GM19438 (cell line): ENCODE measurements at regions not wholly inside any gene's neighbourhood (a gene's known extent, or its start where the extent isn't known, plus 50 kb on each side); places are given as distances from the start of the nearest gene placed in this dataset.
"Not testable (repeated sequence)": the region's sequence is repeated elsewhere in the genome, so short reads cannot be mapped to it uniquely, and the experiment has no call there.

Experiments
- ATAC-seq: cut with Tn5 transposase; IDR thresholded peaks from one replicate; pipeline ENCODE4 v1.9.1; 2021; ENCODE audit warnings: low read depth; ENCODE audit not compliant: unreplicated experiment

- not testable (repeated sequence) for ATAC-seq
Measured at GRCh38 chr12:125353002-125353401, 287.8 kb downstream of the AACS start.

DNA sequence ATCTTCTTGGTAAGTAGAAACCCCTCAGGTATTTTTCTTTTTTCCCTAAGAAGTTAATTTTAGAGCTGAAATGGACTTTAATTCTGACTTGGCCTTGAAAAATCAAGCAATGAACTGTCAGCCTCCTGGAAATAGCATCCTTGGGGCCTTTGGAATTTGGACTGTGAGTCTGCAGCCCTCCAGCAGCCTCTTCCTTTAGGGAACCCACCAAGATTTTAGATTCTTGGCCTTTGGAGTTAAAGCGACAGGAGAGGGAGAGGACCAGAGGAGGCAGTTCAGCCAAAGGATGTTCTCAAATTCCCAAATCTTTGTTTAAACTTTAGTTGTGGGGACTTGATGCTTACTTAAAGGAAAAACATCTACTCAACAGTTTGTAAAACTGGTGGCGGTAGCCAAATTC lies 288.6 kb downstream of the AACS start:
- no peak for ATAC-seq

DNA sequence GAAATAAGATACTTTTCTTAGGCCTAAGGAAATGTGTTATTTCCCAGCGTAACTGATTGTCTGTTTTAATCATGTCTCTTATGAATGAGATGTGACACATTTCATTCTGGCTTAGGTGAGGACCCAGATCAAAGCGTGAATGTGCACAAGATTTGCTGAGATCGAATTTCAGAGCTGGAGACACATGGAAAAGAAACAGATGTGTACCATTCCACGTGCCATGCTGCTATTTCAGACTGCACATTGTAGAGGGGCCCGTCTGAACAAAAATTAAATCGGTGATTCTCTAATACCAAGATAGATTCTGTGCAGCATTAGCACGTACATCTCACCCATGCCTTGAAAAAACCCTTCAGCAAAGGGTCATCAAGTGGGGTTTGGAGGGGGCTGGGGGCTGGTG lies 290.4 kb downstream of the AACS start:
- ATAC-seq = no peak

DNA sequence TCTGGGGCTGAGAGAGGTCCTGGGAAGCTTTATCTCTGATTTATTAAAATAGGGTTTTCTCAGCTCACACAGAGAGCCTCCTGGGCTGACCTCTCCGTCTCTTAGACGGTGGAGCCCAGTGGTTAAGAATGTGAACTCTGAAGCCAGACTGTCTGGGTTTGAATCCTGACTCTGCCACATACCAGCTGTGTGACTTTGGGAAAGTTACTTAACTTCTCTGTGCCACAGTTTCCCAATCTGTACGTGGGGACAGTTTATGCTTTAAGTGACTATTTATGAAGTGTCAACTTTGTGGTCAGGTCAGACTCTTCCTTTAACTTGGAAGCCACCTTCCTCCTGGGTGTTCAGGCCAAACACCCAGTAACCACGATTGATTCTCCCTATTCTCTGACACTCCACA lies 290.9 kb downstream of the AACS start:
- ATAC-seq = no peak

- no peak for ATAC-seq
Measured at GRCh38 chr12:125357561-125357960, 292.3 kb downstream of the AACS start.

- no peak for ATAC-seq
Measured at GRCh38 chr12:125360540-125360939, 295.3 kb downstream of the AACS start.

GRCh38 chr12:125371033-125371432 lies 305.8 kb downstream of the AACS start:
- ATAC-seq = no peak

DNA sequence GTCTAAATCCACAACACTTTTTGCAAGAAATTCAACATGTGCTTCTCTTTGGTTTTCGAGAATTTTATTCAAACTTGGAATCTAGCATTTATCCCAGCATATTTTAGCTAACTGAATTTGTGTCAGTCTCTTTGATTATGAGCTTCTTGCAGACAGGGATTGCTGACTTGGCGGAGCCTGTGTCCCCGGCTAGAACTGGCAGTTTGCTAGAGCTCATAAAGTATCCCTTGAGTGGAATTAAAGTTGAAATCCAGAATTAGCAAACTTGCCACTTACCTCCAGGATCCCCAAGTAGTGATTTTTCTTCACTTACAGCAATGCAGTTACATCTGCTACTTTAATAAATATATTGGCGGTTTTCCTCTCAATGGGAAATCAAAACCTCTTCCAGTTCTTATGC lies 306.9 kb downstream of the AACS start:
- ATAC-seq = no peak

GRCh38 chr12:125373375-125373774 lies 308.1 kb downstream of the AACS start:
- ATAC-seq = no peak

DNA sequence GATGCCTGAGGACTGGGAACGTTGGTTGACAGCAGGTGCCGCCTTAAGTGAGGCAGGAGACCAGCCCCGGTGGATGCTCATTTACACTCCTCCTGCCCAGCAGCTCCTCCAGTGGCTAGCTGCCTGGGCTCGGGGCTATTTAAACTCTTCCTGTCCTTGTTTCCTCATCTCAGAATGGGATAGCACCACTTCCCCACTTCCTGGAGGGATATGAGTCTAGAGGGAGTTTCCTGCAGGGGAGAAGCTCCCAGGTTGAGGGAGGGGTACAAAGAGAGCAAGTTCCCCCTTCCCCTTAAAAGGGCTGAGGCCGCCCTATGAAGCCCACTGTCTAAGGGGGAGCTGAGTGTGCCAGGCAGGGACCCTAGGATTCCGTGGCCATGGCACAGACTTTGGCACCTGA lies 311.2 kb downstream of the AACS start:
- ATAC-seq = no peak

- no peak for ATAC-seq
Measured at GRCh38 chr12:125377093-125377492, 311.9 kb downstream of the AACS start.

- ATAC-seq = no peak
Measured at GRCh38 chr12:125381373-125381772, 316.1 kb downstream of the AACS start.

DNA sequence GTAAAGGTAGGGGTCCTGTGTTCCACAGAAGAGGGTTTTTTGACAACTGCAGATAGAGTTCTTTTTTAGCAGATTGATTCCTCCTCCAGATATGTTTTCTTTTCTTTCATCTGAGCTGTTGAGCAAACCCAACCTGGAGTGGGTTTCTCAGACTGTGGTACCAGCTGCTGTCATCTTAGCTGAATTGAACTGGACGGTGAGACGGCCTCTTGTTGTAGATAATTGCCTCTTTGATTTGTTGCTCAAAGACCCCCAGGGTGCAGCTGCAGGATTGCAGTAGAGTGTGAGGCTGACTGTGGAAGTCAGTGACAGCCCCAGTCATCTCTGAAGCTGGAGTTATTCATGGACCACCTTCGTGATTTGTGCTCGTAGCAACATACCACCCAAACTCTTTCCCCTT lies 317.7 kb downstream of the AACS start:
- no peak for ATAC-seq

DNA sequence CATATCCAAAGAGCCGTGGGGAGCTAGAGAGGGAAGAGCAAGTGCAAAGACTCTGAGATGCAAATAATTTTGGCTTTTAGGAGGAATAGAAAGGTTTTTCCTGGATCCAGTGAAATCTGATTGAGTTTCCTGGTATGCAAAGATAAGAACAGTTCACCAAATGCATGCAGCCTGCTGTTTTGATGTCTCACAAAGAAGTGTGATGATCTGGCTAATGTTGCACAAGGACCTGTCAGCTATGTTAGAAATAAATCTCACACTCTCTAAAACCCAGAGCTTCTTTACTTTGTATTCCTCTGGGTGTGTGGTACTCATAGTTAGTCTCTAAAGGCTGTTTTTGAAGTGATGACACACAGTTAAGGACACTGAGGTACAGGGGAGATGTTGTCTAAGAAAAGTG lies 321.4 kb downstream of the AACS start:
- ATAC-seq = no peak

DNA sequence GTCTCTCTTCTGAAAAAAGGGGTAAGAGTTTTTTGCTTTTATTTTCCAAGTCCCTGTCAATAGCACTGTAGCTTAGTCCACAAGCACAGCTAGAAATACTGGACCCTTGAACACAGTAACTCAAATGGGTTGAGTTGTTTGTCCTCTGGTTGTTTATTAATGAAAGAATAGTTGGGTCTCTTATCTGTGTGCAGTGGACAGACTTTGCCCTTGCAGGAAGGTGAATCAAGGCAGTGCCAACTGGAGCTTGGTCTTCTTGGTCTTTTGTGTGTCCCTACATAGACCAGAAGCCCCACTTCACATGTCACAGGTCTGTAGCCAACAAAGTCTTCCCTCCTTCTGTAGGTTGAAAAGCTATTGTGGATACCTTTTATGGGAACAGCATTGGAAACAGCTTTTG lies 322.0 kb downstream of the AACS start:
- ATAC-seq = no peak

GRCh38 chr12:125389061-125389697 lies 323.9 kb downstream of the AACS start:
- no peak for ATAC-seq

DNA sequence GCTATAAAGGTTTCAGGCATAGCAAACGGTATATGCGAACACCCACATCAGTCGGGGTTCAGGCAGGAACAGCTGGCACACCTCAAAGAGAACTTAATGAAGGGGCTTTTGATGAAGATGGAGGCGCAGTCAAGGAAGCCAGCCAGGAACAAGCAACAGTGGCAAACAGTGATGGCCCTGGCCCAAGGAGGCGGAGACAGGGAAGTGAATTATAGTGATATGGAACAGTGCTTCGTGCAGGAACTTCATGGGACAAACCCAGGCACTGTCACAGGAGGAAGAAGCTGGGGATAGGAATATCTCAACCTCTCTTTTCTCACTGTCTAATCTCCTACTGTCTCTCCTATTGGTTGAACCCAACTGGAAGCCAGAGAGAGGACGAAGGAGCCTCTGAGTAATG lies 328.3 kb downstream of the AACS start:
- no peak for ATAC-seq

DNA sequence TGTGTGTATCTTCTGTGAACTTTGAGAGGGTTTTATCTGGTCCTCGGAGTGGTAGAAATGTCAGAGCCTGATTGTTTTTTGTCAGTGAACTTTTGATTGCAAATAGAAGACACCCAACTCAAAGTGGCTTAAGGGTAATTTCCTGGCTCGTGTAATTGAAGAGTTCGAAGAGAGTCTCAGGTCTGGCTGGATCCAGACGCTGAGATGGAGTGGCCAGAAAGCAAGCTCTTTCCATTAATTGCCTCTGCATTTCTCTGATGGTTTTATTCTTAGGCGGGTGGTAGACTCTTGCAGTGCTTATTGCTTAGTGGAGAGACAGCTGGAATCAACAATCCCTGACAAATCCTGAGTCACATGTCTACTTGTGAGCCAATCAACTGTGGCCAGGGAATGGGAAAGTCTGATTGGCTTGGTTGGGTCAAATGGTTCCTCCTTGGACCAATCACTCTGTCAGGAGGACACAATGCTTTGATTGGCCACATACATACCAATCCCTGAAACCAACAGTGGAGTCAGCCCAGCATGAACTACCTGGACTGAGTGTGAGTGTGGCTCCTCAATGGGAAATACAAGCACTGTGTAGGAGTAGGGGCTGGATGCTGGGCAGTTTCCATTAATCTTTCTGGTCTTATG lies 330.5 kb downstream of the AACS start:
- ATAC-seq = no peak

DNA sequence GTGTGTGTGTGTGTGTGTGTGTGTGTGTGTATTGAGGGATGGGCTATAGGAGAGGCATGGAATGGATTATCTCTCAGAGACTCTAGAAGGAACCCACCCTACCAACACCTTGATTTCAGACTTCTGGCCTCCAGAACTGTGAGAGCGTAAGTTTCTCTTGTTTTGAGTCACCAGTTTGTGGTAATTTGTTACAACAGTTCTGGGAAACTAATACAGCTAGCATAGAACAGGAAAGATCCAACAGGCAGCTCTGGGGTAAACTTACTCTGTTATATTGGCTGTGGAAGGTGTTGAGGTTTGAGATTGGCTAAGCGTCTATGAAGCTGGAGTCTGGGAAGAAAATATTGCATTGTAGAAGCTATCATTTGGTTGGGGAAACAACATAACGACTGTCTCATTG lies 334.3 kb downstream of the AACS start:
- no peak for ATAC-seq

DNA sequence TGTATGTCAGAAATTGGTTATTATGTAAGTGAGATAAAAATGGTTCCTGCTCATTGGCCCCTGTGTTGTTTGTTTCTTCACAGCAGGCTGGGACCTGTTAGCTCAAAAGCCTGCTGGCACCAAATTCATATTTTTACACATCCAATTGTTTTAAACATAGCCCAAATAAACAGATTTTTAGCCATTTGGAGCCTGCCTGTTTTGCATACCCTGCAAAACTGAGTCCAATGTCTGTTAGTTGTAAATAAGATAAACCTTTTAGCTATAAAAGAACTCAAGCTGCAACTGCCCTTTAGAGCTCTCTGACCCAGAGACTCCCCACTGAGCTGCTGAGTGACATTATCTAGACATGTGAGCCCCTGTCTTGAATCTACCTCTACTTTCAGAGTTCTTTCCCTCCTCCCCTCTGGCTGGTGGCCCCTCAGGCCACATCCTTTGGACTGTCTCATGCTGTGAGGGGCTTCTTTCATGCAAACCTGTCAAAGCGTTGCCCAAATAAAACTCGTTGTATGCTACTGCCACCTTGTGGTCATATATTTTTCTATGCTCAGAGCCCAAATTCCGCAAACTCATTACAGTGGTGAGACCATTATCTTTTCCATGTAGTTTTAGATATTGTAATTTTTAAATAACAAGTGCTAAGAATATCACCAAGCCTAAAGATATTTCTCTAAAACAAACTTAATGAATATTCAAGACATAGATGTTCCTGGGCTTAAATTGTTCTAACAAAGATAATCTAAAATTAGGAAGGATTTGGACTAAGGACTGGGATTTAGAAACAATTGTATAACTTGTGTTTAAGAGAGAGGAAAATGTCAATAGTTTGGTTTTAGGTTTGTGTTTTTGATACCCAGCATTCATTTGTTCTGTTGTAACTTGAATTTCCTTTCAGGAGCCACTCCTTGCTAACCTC lies 337.9 kb downstream of the AACS start:
- no peak for ATAC-seq

DNA sequence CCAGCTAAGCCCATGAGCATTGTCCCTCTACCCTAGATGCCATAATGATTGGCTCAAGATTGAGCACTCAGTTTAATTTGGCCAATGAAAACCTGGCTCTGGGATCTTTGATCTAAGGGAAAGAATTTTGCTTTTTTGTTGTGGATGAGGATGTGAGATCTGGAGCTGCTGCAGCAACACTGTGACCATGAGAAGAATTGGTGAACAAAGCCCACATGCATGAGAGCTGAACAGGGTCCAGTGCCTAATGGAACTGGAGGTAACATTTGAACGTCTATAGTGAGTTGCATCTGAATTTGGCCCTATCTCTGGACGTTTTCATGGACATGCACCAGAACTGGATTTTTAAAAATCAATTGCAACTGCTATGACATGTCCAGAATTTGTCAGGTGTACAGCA lies 338.6 kb downstream of the AACS start:
- ATAC-seq = no peak

DNA sequence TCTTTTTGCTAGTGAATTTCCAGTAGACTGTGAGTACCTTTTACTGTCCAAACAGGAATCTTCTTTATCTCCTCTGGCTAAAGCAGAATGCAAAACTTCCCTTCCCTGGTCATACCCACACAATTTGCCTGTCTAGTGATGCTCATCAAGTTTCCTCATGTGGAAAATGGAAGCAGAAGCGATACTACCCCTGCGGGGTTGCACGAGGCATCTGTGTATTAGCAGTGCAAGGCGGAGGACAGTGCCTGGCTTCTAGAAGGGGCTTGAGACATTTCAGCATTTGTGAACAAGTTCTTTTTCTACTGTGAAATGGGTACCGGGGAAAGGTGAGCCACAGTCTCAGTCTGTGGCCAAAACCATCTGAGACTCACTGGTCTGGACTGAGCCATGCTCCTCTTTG lies 340.9 kb downstream of the AACS start:
- ATAC-seq = peak; percentile 79
